GM23248 (cell line): ENCODE measurements at regions not wholly inside any gene's neighbourhood (a gene's known extent, or its start where the extent isn't known, plus 50 kb on each side); places are given as distances from the start of the nearest gene placed in this dataset.
A peak's percentile ranks its signal among the peaks of the same experiment; 100 is the strongest.

Source experiments
- DNase-seq: peaks from one replicate; pipeline ENCODE4 v3.0.0-alpha.2; 2015
- H2AFZ ChIP-seq: fragments of 200-600 bp; sonication (generic); 2 replicates; pipeline ENCODE4 v1.6.1; 2016; ENCODE audit warnings: antibody characterized with exemption
- H3F3A ChIP-seq: fragments of 200-600 bp; sonication (generic); 2 replicates; pipeline ENCODE4 v1.6.1; 2016; ENCODE audit warnings: mild to moderate bottlenecking, antibody characterized with exemption, mixed run types; ENCODE audit not compliant: insufficient read depth
- H3K27ac ChIP-seq: fragments of 200-600 bp; sonication (generic); 2 replicates; pipeline ENCODE4 v1.5.1; 2016; ENCODE audit warnings: mild to moderate bottlenecking
- H3K27me3 ChIP-seq: fragments of 200-600 bp; sonication (generic); replicated peaks from 2 replicates; pipeline ENCODE4 v1.6.1; 2016; ENCODE audit warnings: mild to moderate bottlenecking; ENCODE audit not compliant: insufficient read depth
- H3K36me3 ChIP-seq: fragments of 200-600 bp; sonication (generic); 2 replicates; pipeline ENCODE4 v1.6.1; 2016; ENCODE audit warnings: low read depth, mild to moderate bottlenecking
- H3K4me1 ChIP-seq: fragments of 200-600 bp; sonication (generic); 2 replicates; pipeline ENCODE4 v1.6.1; 2016; ENCODE audit warnings: mild to moderate bottlenecking; ENCODE audit not compliant: insufficient read depth
- H3K4me2 ChIP-seq: fragments of 200-600 bp; sonication (generic); one replicate; pipeline ENCODE4 v1.6.1; 2016; ENCODE audit warnings: mild to moderate bottlenecking; ENCODE audit not compliant: unreplicated experiment
- H3K4me3 ChIP-seq: fragments of 200-600 bp; sonication (generic); 2 replicates; pipeline ENCODE4 v1.5.1; 2016; ENCODE audit warnings: mild to moderate bottlenecking
- H3K79me2 ChIP-seq: fragments of 200-600 bp; sonication (generic); 2 replicates; pipeline ENCODE4 v1.6.1; 2016; ENCODE audit warnings: mild to moderate bottlenecking; ENCODE audit not compliant: insufficient read depth
- H3K9ac ChIP-seq: fragments of 200-600 bp; sonication (generic); 2 replicates; pipeline ENCODE4 v1.6.1; 2016; ENCODE audit warnings: mild to moderate bottlenecking
- H3K9me2 ChIP-seq: fragments of 200-600 bp; sonication (generic); 2 replicates; pipeline ENCODE4 v1.6.1; 2016; ENCODE audit warnings: mixed run types, mild to moderate bottlenecking, moderate library complexity; ENCODE audit not compliant: insufficient read depth
- H3K9me3 ChIP-seq: fragments of 200-600 bp; sonication (generic); one replicate; pipeline ENCODE4 v1.6.1; 2017; ENCODE audit warnings: low read depth
- H4K20me1 ChIP-seq: fragments of 200-600 bp; sonication (generic); 2 replicates; pipeline ENCODE4 v1.6.0; 2016; ENCODE audit not compliant: insufficient read depth
- EZH2 ChIP-seq: fragments of 200-600 bp; sonication (generic); IDR thresholded peaks from 2 replicates; pipeline ENCODE4 v1.6.1; 2018; ENCODE audit warnings: antibody characterized with exemption, mild to moderate bottlenecking; ENCODE audit not compliant: insufficient read depth, poor library complexity, severe bottlenecking
- EZH2phosphoT487 ChIP-seq: fragments of 200-600 bp; sonication (generic); IDR thresholded peaks from 2 replicates; pipeline ENCODE4 v1.6.1; 2018; ENCODE audit warnings: antibody characterized with exemption, moderate library complexity, mild to moderate bottlenecking, low read depth; ENCODE audit not compliant: insufficient read depth
- WGBS, 2 experiments: methylation state at CpG; one replicate each; pipeline ENCODE4 v1.1.6; 2015 to 2017; ENCODE audit warnings: low lambda C conversion rate in 2 of 2, low coverage in 1 of 2; ENCODE audit errors: missing lambda C conversion rate in 2 of 2; 5-methylcytosine and 5-hydroxymethylcytosine counted together
- in situ Hi-C: fragments of 300-500 bp; cut with MboI; formaldehyde crosslinking; loops from 2 replicates; pipeline ENCODE4 v1.15.0; 2020

DNA sequence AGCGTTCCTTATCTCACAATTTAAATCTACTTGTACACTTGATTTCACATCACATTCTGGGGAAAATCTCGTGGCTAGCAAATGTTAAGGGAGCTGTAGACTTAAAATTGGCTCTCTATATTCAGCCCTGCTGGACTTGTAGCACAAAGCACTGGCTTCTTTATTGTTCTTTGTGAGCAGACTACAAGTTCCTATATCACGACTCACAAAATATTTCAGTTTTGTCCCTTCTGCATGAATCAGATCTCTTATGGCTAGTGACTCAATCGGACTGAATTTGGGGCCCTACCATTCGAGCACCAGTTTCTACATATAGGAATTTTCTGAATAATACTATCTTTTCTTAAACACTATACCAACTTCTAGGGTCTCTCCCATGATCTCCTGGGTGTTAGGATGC lies 390.1 kb downstream of the ADAM29 start:
- Histone ChIP-seq H3K9ac (no peak overlapping the region), H2AFZ (peak overlapping the region; percentile 47), H3F3A (0 out of 2 replicates have a peak, but pooled peaks cover 5% of the 10 kb centered on the region), H3K27me3 (no peaks in the 10 kb centered on the region), H3K79me2 (no peaks in the 10 kb centered on the region), H3K36me3 (no peaks in the 10 kb centered on the region), H4K20me1 (no peaks in the 10 kb centered on the region), H3K4me3 (no peak overlapping the region), H3K9me2 (no peaks in the 10 kb centered on the region), H3K27ac (no peak overlapping the region), H3K4me2 (peak overlapping the region; percentile 22), H3K9me3 (no peaks in the 10 kb centered on the region), H3K4me1 (peaks cover 13% of the 10 kb centered on the region)
- in situ Hi-C loops = no loop called here
- WGBS, 2 experiments = 22 to 25% methylated on average over 5 of the region's 5 CpGs
- no peak for TF ChIP-seq EZH2phosphoT487
- TF ChIP-seq EZH2 = no peak
- peak; percentile 62 for DNase-seq

DNA sequence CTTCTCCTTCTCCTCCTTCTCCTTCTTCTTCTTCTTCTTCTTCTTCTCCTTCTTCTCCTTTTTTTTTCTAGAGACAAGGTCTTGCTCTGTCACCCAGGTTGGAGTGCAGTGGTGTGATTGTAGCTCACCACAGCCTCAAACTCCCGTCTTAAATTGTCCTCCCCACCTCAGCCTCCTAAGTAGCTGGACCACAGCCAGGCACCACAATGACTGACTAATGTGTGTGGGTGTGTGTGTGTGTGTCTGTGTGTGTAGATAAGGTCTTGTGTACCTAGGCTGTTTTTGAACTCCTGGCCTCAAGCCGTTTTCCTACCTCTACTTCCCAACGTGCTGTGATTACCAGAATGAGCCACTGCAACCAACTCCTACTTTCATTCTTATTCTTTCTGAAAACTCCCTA lies 390.9 kb downstream of the ADAM29 start:
- no peaks in the 10 kb centered on the region for H4K20me1 ChIP-seq
- H3K9ac ChIP-seq = no peak overlapping the region
- H3K9me2 ChIP-seq = no peaks in the 10 kb centered on the region
- H3K36me3 ChIP-seq = no peaks in the 10 kb centered on the region
- no peaks in the 10 kb centered on the region for H3K9me3 ChIP-seq
- H3K4me2 ChIP-seq = no peak overlapping the region
- DNase-seq = no peak
- peak overlapping the region; percentile 47; the same call in 1 of the 2 replicates for H2AFZ ChIP-seq
- no peak overlapping the region for H3K27ac ChIP-seq
- TF ChIP-seq EZH2 (no peak), EZH2phosphoT487 (no peak)
- H3K27me3 ChIP-seq = no peaks in the 10 kb centered on the region
- H3K4me1 ChIP-seq = peaks cover 13% of the 10 kb centered on the region
- WGBS, 2 experiments = 47 to 53% methylated on average over 3 of the region's 3 CpGs
- H3F3A ChIP-seq = 0 out of 2 replicates have a peak, but pooled peaks cover 5% of the 10 kb centered on the region
- no peak overlapping the region for H3K4me3 ChIP-seq
- in situ Hi-C loops = no loop called here
- H3K79me2 ChIP-seq = no peaks in the 10 kb centered on the region

DNA sequence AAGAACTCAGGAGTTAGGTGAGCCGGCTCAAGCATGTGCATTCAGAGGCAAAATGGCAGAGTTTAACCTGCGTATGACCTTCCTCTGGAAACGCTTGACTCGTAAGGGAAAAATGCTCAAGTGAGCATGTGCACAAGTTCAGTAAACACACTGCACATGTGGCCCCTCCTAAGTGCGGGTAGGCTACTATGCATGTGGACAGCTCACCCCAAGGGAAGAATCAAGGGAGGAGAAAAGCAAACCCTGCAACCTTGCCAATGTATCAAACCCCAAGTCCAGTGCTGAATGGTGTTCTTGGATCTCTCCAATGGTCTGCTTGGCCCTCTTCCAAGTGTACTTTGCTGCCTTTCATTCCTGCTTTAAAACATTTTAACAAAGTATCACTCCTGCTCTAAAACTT lies 407.1 kb downstream of the ADAM29 start:
- 53 to 54% methylated on average over 5 of the region's 5 CpGs for WGBS, 2 experiments
- no peak for DNase-seq
- TF ChIP-seq EZH2phosphoT487 = no peak
- no peak for TF ChIP-seq EZH2
- no peaks in the 10 kb centered on the region for H3K4me1 ChIP-seq
- in situ Hi-C loops = no loop called here
- no peak overlapping the region for H3K27ac ChIP-seq
- H3K36me3 ChIP-seq = no peaks in the 10 kb centered on the region
- no peaks in the 10 kb centered on the region for H3F3A ChIP-seq
- H3K9ac ChIP-seq = no peak overlapping the region
- H3K4me3 ChIP-seq = no peak overlapping the region
- no peak overlapping the region for H2AFZ ChIP-seq
- no peak overlapping the region for H3K4me2 ChIP-seq
- H4K20me1 ChIP-seq = no peaks in the 10 kb centered on the region
- H3K9me2 ChIP-seq = no peaks in the 10 kb centered on the region
- H3K27me3 ChIP-seq = no peaks in the 10 kb centered on the region
- no peaks in the 10 kb centered on the region for H3K79me2 ChIP-seq
- H3K9me3 ChIP-seq = no peaks in the 10 kb centered on the region

DNA sequence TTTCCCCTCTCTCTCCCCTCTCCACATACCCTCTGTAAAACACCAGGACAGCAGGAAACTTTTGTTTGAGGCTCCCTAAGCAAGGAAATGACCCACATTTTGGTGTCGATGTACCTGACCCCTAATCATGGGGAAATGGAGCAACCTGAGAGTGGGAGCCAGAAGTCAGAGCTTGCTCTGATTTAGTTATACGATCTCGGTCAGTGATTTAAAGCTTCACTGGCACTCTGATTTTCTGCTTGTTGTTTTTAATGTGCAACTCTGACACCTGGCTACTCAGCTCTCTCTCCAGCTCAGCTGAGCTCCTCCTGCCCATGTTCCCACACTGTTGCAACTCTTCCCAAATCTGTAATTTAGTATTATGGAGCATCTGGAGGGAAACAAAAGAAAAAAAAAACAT lies 408.6 kb downstream of the ADAM29 start:
- H3K27ac ChIP-seq = no peak overlapping the region
- in situ Hi-C loops = no loop called here
- no peaks in the 10 kb centered on the region for H3K9me3 ChIP-seq
- TF ChIP-seq EZH2 (no peak), EZH2phosphoT487 (no peak)
- H3F3A ChIP-seq = no peaks in the 10 kb centered on the region
- no peak overlapping the region for H2AFZ ChIP-seq
- H3K27me3 ChIP-seq = no peaks in the 10 kb centered on the region
- H3K9me2 ChIP-seq = no peaks in the 10 kb centered on the region
- no peak overlapping the region for H3K9ac ChIP-seq
- H3K79me2 ChIP-seq = no peaks in the 10 kb centered on the region
- H3K4me1 ChIP-seq = no peaks in the 10 kb centered on the region
- no peaks in the 10 kb centered on the region for H4K20me1 ChIP-seq
- no peaks in the 10 kb centered on the region for H3K36me3 ChIP-seq
- DNase-seq = no peak
- H3K4me3 ChIP-seq = no peak overlapping the region
- H3K4me2 ChIP-seq = no peak overlapping the region
- WGBS, 2 experiments = 39 to 49% methylated on average over 3 of the region's 3 CpGs

DNA sequence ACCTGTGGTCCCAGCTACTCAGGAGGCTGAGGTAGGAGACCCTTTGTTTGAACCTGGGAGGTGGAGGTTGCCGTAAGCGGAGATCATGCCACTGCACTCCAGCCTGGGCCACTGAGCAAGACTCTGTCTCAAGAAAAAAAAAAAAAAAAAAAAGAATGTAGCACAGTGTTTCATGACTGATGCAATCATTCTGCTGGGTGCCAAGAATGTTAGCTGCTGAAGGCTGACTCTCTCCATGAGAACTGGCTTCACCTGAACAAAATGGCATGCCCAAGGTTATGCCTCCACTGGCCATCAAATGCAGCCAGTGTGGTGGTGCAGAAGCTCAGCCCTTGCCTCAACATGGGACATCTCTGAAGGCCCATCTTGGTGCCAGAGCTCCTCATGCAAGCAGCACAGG lies 412.1 kb downstream of the ADAM29 start:
- Histone ChIP-seq H4K20me1 (no peaks in the 10 kb centered on the region), H3K4me2 (no peak overlapping the region), H3K4me1 (no peaks in the 10 kb centered on the region), H3K9me3 (no peaks in the 10 kb centered on the region), H3K4me3 (no peak overlapping the region), H3K79me2 (no peaks in the 10 kb centered on the region), H3K27me3 (no peaks in the 10 kb centered on the region), H3K9me2 (no peaks in the 10 kb centered on the region), H3K36me3 (no peaks in the 10 kb centered on the region), H3K27ac (no peak overlapping the region), H3K9ac (no peak overlapping the region), H2AFZ (no peak overlapping the region), H3F3A (no peaks in the 10 kb centered on the region)
- in situ Hi-C loops = no loop called here
- peak; percentile 33 for DNase-seq
- TF ChIP-seq EZH2 (no peak), EZH2phosphoT487 (no peak)
- 61 to 68% methylated on average over 2 of the region's 2 CpGs for WGBS, 2 experiments
